Stomach (tissue), 8 donors: ENCODE measurements at regions not wholly inside any gene's neighbourhood (a gene's known extent, or its start where the extent isn't known, plus 50 kb on each side); places are given as distances from the start of the nearest gene placed in this dataset.
"Not testable (repeated sequence)": the region's sequence is repeated elsewhere in the genome, so short reads cannot be mapped to it uniquely, and the experiment has no call there.

Experiments
- DNase-seq, 2 donors: peaks; one replicate each; pipeline versions ENCODE4 v3.0.0 to v3.0.0-alpha.2; 2013 to 2019
- H3K27ac ChIP-seq, 5 donors: fragments of 200-600 bp in 4 of 5; sonication (generic) in 4 of 5; one replicate each; pipeline ENCODE4 v1.5.1; 2013 to 2019; ENCODE audit warnings: mild to moderate bottlenecking in 1 of 5, moderate library complexity in 1 of 5
- H3K27me3 ChIP-seq, 3 donors: fragments of 200-600 bp; sonication (generic); one replicate each; pipeline ENCODE4 v1.5.1; 2017 to 2019; ENCODE audit warnings: mixed run types in 1 of 3
- H3K36me3 ChIP-seq, 4 donors: fragments of 200-600 bp; sonication (generic); 1 replicate in 3 of 4; 2 replicates in 1 of 4; pipeline ENCODE4 v1.5.1; 2016 to 2019
- H3K4me1 ChIP-seq, 4 donors: fragments of 200-600 bp; sonication (generic); one replicate each; pipeline ENCODE4 v1.5.1; 2016 to 2019
- H3K4me3 ChIP-seq, 4 donors: fragments of 200-600 bp; sonication (generic) in 3 of 4; one replicate each; pipeline ENCODE4 v1.5.1; 2016 to 2019; ENCODE audit warnings: mild to moderate bottlenecking in 1 of 4
- H3K9me3 ChIP-seq, 4 donors: fragments of 200-600 bp; sonication (generic); one replicate each; pipeline ENCODE4 v1.5.1; 2016 to 2019
- CTCF ChIP-seq, 7 experiments: fragments of 450-650 bp in 4 of 7; fragments of 200-600 bp in 3 of 7; sonication (generic) in 3 of 7; IDR thresholded peaks; one replicate each; pipeline ENCODE4 v1.5.1; 2016 to 2019; ENCODE audit warnings: antibody characterized with exemption in 7 of 7, control low read depth in 2 of 7, mild to moderate bottlenecking in 1 of 7
- EP300 ChIP-seq: sonication (generic); formaldehyde crosslinking; IDR thresholded peaks from one replicate; pipeline ENCODE4 v1.6.1; 2017; ENCODE audit warnings: antibody characterized with exemption
- POLR2A ChIP-seq, 4 donors: fragments of 450-650 bp; IDR thresholded peaks; one replicate each; pipeline ENCODE4 v1.6.1; 2016; ENCODE audit warnings: antibody characterized with exemption in 4 of 4, control low read depth in 2 of 4, mild to moderate bottlenecking in 1 of 4, moderate library complexity in 1 of 4
- POLR2AphosphoS5 ChIP-seq, 3 donors: sonication (generic); formaldehyde crosslinking; IDR thresholded peaks; one replicate each; pipeline ENCODE4 v1.6.1; 2016; ENCODE audit warnings: antibody characterized with exemption in 3 of 3
- WGBS, 5 donors: extraction: QIAGEN DNeasy Blood & Tissue Kit in 3 of 5; methylation state at CpG; one replicate each; pipeline versions ENCODE4 v1.1.5 to v1.1.7; 2013 to 2018; 5-methylcytosine and 5-hydroxymethylcytosine counted together
- intact Hi-C: fragments of 100-400 bp; cut with DNase I; formaldehyde crosslinking; loops from one replicate; pipeline ENCODE4 v1.15.1; 2023; ENCODE audit warnings: low total_unique reads
- donor health status: healthy with polysubstance abuse.
- donor health status: Bipolar disorder and iron deficiency.
- donor health status: healthy.

- 56 to 67% (median 58%) methylated on average over 4 of the region's 4 CpGs for WGBS, 5 donors
- no peaks in the 10 kb centered on the region for H3K4me1 ChIP-seq
- TF ChIP-seq EP300 = no peak
- no peak for TF ChIP-seq CTCF (IDR thresholded peaks at IDR 0.05)
- no peak for TF ChIP-seq POLR2AphosphoS5 (IDR thresholded peaks at IDR 0.05)
- TF ChIP-seq POLR2A (IDR thresholded peaks at IDR 0.05) = no peak
Measured at GRCh38 chr16:5206331-5206990, 108.9 kb upstream of the EEF2KMT start.

GRCh38 chr16:5205361-5206040 lies 107.9 kb upstream of the EEF2KMT start:
- no peak for TF ChIP-seq EP300
- no peak for TF ChIP-seq CTCF (IDR thresholded peaks at IDR 0.05)
- TF ChIP-seq POLR2AphosphoS5 (IDR thresholded peaks at IDR 0.05) = no peak
- TF ChIP-seq POLR2A (IDR thresholded peaks at IDR 0.05) = no peak
- no peaks in the 10 kb centered on the region for H3K36me3 ChIP-seq
- no peaks in the 10 kb centered on the region for H3K9me3 ChIP-seq
- DNase-seq = no peak
- no peak overlapping the region for H3K4me3 ChIP-seq
- intact Hi-C loops = no loop called here
- H3K27ac ChIP-seq = no peak overlapping the region
- 59 to 81% (median 66%) methylated on average over 5 of the region's 5 CpGs for WGBS, 5 donors
- no peaks in the 10 kb centered on the region for H3K27me3 ChIP-seq
- H3K4me1 ChIP-seq = no peaks in the 10 kb centered on the region

More at GRCh38 chr16:5206331-5206990, 108.9 kb upstream of the EEF2KMT start:
- Histone ChIP-seq H3K4me3 (no peak overlapping the region), H3K36me3 (no peaks in the 10 kb centered on the region), H3K27ac (no peak overlapping the region), H3K27me3 (no peaks in the 10 kb centered on the region), H3K9me3 (no peaks in the 10 kb centered on the region)
- intact Hi-C loops = no loop called here
- no peak for DNase-seq

GRCh38 chr16:5203675-5204074 lies 106.1 kb upstream of the EEF2KMT start:
- H3K27me3 ChIP-seq, DNase-seq, H3K4me1 ChIP-seq, H3K4me3 ChIP-seq, H3K27ac ChIP-seq, H3K9me3 ChIP-seq, intact Hi-C loops, H3K36me3 ChIP-seq: not testable (repeated sequence)
- 86 to 92% (median 91%) methylated on average over 7 to 13 of the region's 14 CpGs for WGBS, 5 donors

- Histone ChIP-seq H3K27me3 (peaks cover 0 to 29% (median 0%) of the 10 kb centered on the region in 3 donors), H3K36me3 (no peaks in the 10 kb centered on the region), H3K27ac (no peak overlapping the region), H3K4me1 (no peaks in the 10 kb centered on the region), H3K4me3 (no peak overlapping the region), H3K9me3 (peaks cover 0 to 7% (median 2%) of the 10 kb centered on the region in 4 donors)
- intact Hi-C loops = no loop called here
- DNase-seq = no peak
- TF ChIP-seq POLR2AphosphoS5 (IDR thresholded peaks at IDR 0.05) = no peak
- no peak for TF ChIP-seq EP300
- TF ChIP-seq CTCF (IDR thresholded peaks at IDR 0.05) = no peak
- TF ChIP-seq POLR2A (IDR thresholded peaks at IDR 0.05) = no peak
Measured at GRCh38 chr16:5200123-5200522, 102.5 kb upstream of the EEF2KMT start.

GRCh38 chr16:5196204-5196603 lies 98.6 kb upstream of the EEF2KMT start:
- Histone ChIP-seq H3K36me3 (no peaks in the 10 kb centered on the region), H3K4me1 (no peaks in the 10 kb centered on the region), H3K4me3 (no peak overlapping the region), H3K27ac (no peak overlapping the region), H3K27me3 (peaks cover 0 to 29% (median 0%) of the 10 kb centered on the region in 3 donors), H3K9me3 (peaks cover 0 to 7% (median 2%) of the 10 kb centered on the region in 4 donors)
- intact Hi-C loops = no loop called here
- 68 to 91% (median 87%) methylated on average over 3 of the region's 3 CpGs for WGBS, 5 donors
- no peak for TF ChIP-seq CTCF (IDR thresholded peaks at IDR 0.05)
- no peak for TF ChIP-seq EP300
- TF ChIP-seq POLR2A (IDR thresholded peaks at IDR 0.05) = no peak
- no peak for TF ChIP-seq POLR2AphosphoS5 (IDR thresholded peaks at IDR 0.05)
- no peak for DNase-seq
